Activated gamma-delta T cell treated with Interleukin-2 at 50 U/mL for 16 hours (primary cell): ENCODE measurements at regions not wholly inside any gene's neighbourhood (a gene's known extent, or its start where the extent isn't known, plus 50 kb on each side); places are given as distances from the start of the nearest gene placed in this dataset.

Source experiments
- DNase-seq: peaks from one replicate; pipeline ENCODE4 v3.0.0-alpha.2; 2020

- DNase-seq: no peak
These were observed 334.2 kb upstream of the SLC30A5 start for GRCh38 chr5:68759593-68759992.

- DNase-seq: no peak
These were observed 331.6 kb upstream of the SLC30A5 start for GRCh38 chr5:68762201-68762600.

- no peak for DNase-seq
These were observed 326.8 kb upstream of the SLC30A5 start for GRCh38 chr5:68766952-68767464.

- DNase-seq: no peak
These were observed 323.3 kb upstream of the SLC30A5 start for GRCh38 chr5:68770551-68770950.

GRCh38 chr5:68771221-68771620 lies 322.6 kb upstream of the SLC30A5 start:
- no peak for DNase-seq

GRCh38 chr5:68771732-68772131 lies 322.1 kb upstream of the SLC30A5 start:
- no peak for DNase-seq

- no peak for DNase-seq
These were observed 317.4 kb upstream of the SLC30A5 start for GRCh38 chr5:68776381-68776780.

GRCh38 chr5:68777135-68777534 lies 316.7 kb upstream of the SLC30A5 start:
- DNase-seq: no peak

GRCh38 chr5:68778484-68778883 lies 315.3 kb upstream of the SLC30A5 start:
- no peak for DNase-seq

GRCh38 chr5:68780299-68780955 lies 313.4 kb upstream of the SLC30A5 start:
- DNase-seq: no peak

- DNase-seq: no peak
These were observed 300.7 kb upstream of the SLC30A5 start for GRCh38 chr5:68793074-68793473.

GRCh38 chr5:68793993-68794392 lies 299.8 kb upstream of the SLC30A5 start:
- DNase-seq: no peak

GRCh38 chr5:68795190-68795589 lies 298.6 kb upstream of the SLC30A5 start:
- no peak for DNase-seq

- DNase-seq: no peak
These were observed 294.7 kb upstream of the SLC30A5 start for GRCh38 chr5:68798877-68799843.

GRCh38 chr5:68802430-68802829 lies 291.4 kb upstream of the SLC30A5 start:
- DNase-seq: no peak

GRCh38 chr5:68803881-68804319 lies 289.9 kb upstream of the SLC30A5 start:
- no peak for DNase-seq

- no peak for DNase-seq
These were observed 289.5 kb upstream of the SLC30A5 start for GRCh38 chr5:68804343-68804742.

GRCh38 chr5:68805444-68805843 lies 288.4 kb upstream of the SLC30A5 start:
- DNase-seq: no peak

- no peak for DNase-seq
These were observed 276.2 kb upstream of the SLC30A5 start for GRCh38 chr5:68817632-68818031.

GRCh38 chr5:68818057-68818695 lies 275.6 kb upstream of the SLC30A5 start:
- no peak for DNase-seq

GRCh38 chr5:68818870-68819269 lies 274.9 kb upstream of the SLC30A5 start:
- no peak for DNase-seq

GRCh38 chr5:68821056-68821455 lies 272.8 kb upstream of the SLC30A5 start:
- no peak for DNase-seq

GRCh38 chr5:68822796-68823195 lies 271.0 kb upstream of the SLC30A5 start:
- DNase-seq: no peak
